Stimulated activated naive CD8-positive, alpha-beta T cell treated with anti-CD3 and anti-CD28 coated beads, Interleukin-15, amount 100 ng/mL, for 72 hours (primary cell): ENCODE measurements at regions not wholly inside any gene's neighbourhood (a gene's known extent, or its start where the extent isn't known, plus 50 kb on each side); places are given as distances from the start of the nearest gene placed in this dataset.

Experiments used
- ATAC-seq: fragments of 150-1000 bp; cut with Tn5 transposase; 2 replicates; pipeline ENCODE4 v1.10.0; 2021; ENCODE audit warnings: mild to moderate bottlenecking, moderate library complexity
- DNase-seq, 2 donors: peaks; one replicate each; pipeline ENCODE4 v3.0.0; 2021 to 2022
- H3K27ac Mint-ChIP-seq, 2 donors: one replicate each; pipeline ENCODE4 v1.8.0; 2022; ENCODE audit warnings: mild to moderate bottlenecking in 2 of 2, mixed read lengths in 2 of 2, moderate library complexity in 2 of 2
- H3K27me3 Mint-ChIP-seq: one replicate; pipeline ENCODE4 v1.8.0; 2022; ENCODE audit warnings: mixed read lengths
- H3K4me1 Mint-ChIP-seq: one replicate; pipeline ENCODE4 v1.8.0; 2022; ENCODE audit warnings: mild to moderate bottlenecking, mixed read lengths
- H3K4me3 Mint-ChIP-seq, 2 donors: one replicate each; pipeline ENCODE4 v1.8.0; 2022; ENCODE audit warnings: mild to moderate bottlenecking in 2 of 2, mixed read lengths in 2 of 2, moderate library complexity in 1 of 2
- H3K9me3 Mint-ChIP-seq, 2 donors: one replicate each; pipeline ENCODE4 v1.8.0; 2022; ENCODE audit warnings: mixed read lengths in 2 of 2

- ATAC-seq, result no peak
- H3K9me3 Mint-ChIP-seq, result no peaks in the 10 kb centered on the region
Measured at GRCh38 chr10:118844731-118845521, 90.2 kb upstream of the CACUL1 start.

DNA sequence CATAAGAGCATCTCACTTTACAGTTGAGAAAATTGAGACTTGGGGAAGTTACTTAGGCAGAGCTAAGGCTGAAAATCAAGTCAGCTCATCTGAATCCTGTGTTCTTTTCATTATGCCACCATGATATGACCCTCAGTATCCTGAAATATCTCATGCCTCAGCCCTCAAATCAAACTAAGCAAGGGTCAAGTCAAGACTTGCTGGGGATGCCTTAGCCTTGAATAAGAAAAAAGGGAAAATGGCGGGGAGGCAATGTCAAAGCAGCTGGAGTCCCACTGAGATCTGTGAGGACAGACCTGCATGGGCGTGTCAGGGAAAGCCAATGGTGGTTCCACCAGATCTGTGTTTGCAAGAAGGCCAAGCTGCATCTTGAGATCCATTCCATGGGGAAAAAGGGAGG lies 91.0 kb upstream of the CACUL1 start:
- Mint-ChIP-seq H3K4me1 (peaks cover under 1% of the 10 kb centered on the region), H3K9me3 (no peaks in the 10 kb centered on the region), H3K27me3 (peaks cover 28% of the 10 kb centered on the region), H3K27ac (no peak overlapping the region), H3K4me3 (no peak overlapping the region)
- no peak for DNase-seq
- ATAC-seq, result no peak

More at GRCh38 chr10:118844731-118845521, 90.2 kb upstream of the CACUL1 start:
- Mint-ChIP-seq H3K27ac (no peak overlapping the region), H3K27me3 (peaks cover 28% of the 10 kb centered on the region), H3K4me1 (peaks cover 9% of the 10 kb centered on the region), H3K4me3 (no peak overlapping the region)
- DNase-seq, result no peak

GRCh38 chr10:118850418-118851061 lies 95.8 kb upstream of the CACUL1 start:
- ATAC-seq (peak; percentile 76), DNase-seq (peak; percentile 69 to 75)
- H3K4me1 Mint-ChIP-seq, result no peaks in the 10 kb centered on the region
- no peak overlapping the region for H3K4me3 Mint-ChIP-seq
- peaks cover 28% of the 10 kb centered on the region for H3K27me3 Mint-ChIP-seq
- no peaks in the 10 kb centered on the region for H3K9me3 Mint-ChIP-seq
- no peak overlapping the region for H3K27ac Mint-ChIP-seq

DNA sequence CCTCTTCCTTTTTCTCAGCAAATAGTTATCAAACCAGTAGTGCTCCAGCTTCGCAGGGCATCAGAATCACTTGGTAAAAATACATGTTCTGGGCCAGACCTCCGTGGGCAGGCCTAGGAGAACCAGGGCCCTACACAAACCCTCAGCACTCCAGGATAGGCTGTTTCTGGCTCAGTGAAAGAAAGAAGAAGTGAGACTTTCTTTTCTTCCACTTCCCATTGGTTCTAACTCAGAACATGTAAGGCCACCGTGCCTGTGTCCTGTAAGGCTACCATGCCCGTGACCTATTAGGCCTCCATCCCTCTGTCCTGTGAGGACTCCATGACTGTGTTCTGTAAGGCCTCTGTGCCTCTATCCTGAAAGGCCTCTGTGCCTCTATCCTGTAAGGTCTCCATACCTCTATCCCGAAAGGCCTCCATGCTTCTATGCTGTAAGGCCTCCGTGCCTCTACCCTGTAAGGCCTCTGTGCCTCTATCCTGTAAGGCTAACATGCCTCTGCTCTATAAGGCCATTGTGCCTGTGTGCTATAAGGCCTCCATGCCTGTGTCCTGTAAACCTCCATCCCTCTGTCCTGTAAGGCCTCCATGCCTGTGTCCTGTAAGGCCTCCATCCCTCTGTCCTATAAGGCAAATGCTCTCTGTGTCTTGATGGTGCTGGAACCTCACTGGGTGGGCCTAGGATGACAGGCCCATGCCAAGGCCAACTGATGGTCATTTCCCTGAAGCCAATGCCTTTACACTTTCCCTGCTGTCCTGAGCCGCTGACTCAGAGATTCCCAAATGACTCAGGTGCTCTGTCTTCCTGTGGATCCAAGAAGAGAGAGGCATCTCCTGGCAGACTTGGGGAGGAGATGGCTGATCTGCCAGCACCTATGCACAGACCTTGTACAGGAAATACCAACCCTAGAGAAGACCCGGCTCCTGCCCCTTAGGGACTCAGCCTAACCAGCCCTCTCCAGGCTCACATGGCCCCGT lies 96.6 kb upstream of the CACUL1 start:
- Mint-ChIP-seq H3K9me3 (no peaks in the 10 kb centered on the region), H3K27ac (peak overlapping the region in 1 of 2 donors; percentile 10), H3K4me1 (no peaks in the 10 kb centered on the region), H3K4me3 (no peak overlapping the region), H3K27me3 (peaks cover 20% of the 10 kb centered on the region)
- DNase-seq, result no peak
- ATAC-seq, result no peak

DNA sequence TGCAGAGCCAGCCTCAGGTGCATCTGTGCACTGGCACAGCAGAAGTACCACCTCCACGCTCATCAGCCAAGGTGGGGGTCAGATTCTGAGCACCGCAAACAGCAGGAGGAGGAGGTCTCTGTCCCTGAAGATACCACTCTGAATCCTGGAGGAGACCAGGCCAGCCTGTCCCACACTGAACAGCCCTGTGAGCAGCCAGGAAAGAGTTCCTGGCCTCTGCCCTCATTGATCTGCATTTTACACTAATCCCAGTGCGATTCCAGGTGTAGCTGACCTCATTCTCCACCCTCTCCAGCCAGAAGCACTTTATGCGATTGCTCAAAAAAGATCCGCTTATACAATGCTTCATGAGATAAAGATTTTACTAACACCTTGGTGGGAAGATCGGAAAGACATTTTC lies 99.1 kb upstream of the CACUL1 start:
- DNase-seq (no peak), ATAC-seq (no peak)
- Mint-ChIP-seq H3K9me3 (peaks cover 0 to 9% of the 10 kb centered on the region in 2 donors), H3K27ac (no peak overlapping the region), H3K4me1 (no peaks in the 10 kb centered on the region), H3K4me3 (no peak overlapping the region), H3K27me3 (peaks cover 9% of the 10 kb centered on the region)

- H3K4me1 Mint-ChIP-seq, result no peaks in the 10 kb centered on the region
- DNase-seq, result no peak
- H3K27ac Mint-ChIP-seq, result no peak overlapping the region
- peaks cover 0 to 15% of the 10 kb centered on the region in 2 donors for H3K9me3 Mint-ChIP-seq
- H3K27me3 Mint-ChIP-seq, result peaks cover 9% of the 10 kb centered on the region
- no peak overlapping the region for H3K4me3 Mint-ChIP-seq
- no peak for ATAC-seq
Measured at GRCh38 chr10:118856106-118856505, 101.3 kb upstream of the CACUL1 start.

DNA sequence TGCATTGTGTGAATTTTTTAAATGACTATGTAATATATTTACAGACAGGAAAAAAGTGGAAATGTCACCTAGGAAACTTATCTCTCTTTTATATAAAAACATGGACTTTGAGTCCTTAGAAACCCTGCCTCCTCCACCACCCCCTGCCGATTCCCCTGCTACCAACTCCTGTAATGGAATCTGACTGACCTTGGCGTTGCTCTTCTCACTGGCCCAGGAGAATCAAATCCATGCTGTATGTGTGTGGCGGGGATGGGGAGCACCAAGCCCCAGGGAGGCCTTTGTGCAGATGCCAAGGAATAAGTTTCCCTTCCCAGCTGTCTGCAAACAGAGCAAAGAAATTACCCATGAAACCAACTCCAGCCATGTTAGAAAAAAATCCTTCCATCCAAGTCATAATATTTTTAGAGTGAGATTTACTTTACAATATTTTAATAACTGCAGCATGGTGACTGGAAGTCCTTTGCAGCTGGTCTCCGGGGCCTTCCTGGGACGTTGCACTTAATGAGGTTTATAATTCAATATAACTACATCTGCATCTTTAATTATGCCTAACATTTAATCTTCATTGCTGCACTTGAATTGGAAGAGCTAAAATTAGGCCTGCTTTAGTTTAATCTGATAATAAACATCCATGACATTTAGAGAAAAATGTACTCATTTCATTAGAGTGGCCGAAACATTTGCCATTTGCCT lies 111.4 kb upstream of the CACUL1 start:
- no peaks in the 10 kb centered on the region for H3K4me1 Mint-ChIP-seq
- ATAC-seq (no peak), DNase-seq (no peak)
- H3K4me3 Mint-ChIP-seq, result no peak overlapping the region
- H3K27me3 Mint-ChIP-seq, result peaks cover 23% of the 10 kb centered on the region
- peaks cover 0 to 7% of the 10 kb centered on the region in 2 donors for H3K9me3 Mint-ChIP-seq
- H3K27ac Mint-ChIP-seq, result no peak overlapping the region

- Mint-ChIP-seq H3K9me3 (no peaks in the 10 kb centered on the region), H3K27ac (no peak overlapping the region), H3K4me1 (no peaks in the 10 kb centered on the region), H3K27me3 (peaks cover 23% of the 10 kb centered on the region), H3K4me3 (no peak overlapping the region)
- DNase-seq (no peak), ATAC-seq (no peak)
Measured at GRCh38 chr10:118867768-118868167, 113.0 kb upstream of the CACUL1 start.

GRCh38 chr10:118868589-118868988 lies 113.8 kb upstream of the CACUL1 start:
- DNase-seq (peak in 1 of 2 donors; percentile 34), ATAC-seq (peak; percentile 93)
- Mint-ChIP-seq H3K4me1 (no peaks in the 10 kb centered on the region), H3K27me3 (peaks cover 32% of the 10 kb centered on the region), H3K9me3 (no peaks in the 10 kb centered on the region), H3K4me3 (no peak overlapping the region), H3K27ac (no peak overlapping the region)

GRCh38 chr10:118870467-118871243 lies 115.9 kb upstream of the CACUL1 start:
- Mint-ChIP-seq H3K4me3 (no peak overlapping the region), H3K9me3 (peaks cover 0 to 5% of the 10 kb centered on the region in 2 donors), H3K27me3 (peaks cover 44% of the 10 kb centered on the region), H3K27ac (peak overlapping the region in 1 of 2 donors; percentile 20), H3K4me1 (no peaks in the 10 kb centered on the region)
- ATAC-seq (no peak), DNase-seq (no peak)

DNA sequence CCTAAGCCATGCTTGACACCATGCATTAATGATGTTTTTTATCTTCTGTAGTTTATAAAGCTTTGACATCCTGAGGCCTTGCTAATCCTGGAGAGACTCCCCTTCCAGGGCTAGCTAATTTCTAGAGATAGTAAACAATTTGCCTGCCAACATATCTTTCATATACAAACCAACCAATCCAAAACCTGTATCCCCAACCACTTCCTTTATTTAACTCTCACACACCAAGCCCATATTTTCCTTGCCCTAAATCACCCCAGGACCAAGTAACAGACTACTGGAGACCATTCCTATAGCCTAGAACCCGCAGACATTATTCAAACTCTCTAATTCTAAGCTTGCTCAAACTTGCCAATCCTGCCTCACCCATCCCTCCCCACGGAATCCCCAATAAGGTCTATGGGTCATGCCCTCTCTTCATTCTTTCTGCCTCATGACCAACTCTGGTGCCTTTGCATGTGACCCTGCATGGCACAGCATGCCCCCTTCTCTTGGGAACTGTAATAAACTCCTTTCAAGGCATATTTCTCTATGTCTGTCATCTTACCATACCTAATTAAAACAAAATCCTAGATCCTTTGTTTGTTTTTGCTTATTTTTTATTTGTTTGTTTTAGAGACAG lies 116.6 kb upstream of the CACUL1 start:
- no peak overlapping the region for H3K27ac Mint-ChIP-seq
- no peaks in the 10 kb centered on the region for H3K4me1 Mint-ChIP-seq
- peaks cover 44% of the 10 kb centered on the region for H3K27me3 Mint-ChIP-seq
- DNase-seq, result no peak
- peaks cover 0 to 9% of the 10 kb centered on the region in 2 donors for H3K9me3 Mint-ChIP-seq
- no peak for ATAC-seq
- H3K4me3 Mint-ChIP-seq, result no peak overlapping the region

GRCh38 chr10:118873091-118873737 lies 118.4 kb upstream of the CACUL1 start:
- H3K27me3 Mint-ChIP-seq, result peaks cover 47% of the 10 kb centered on the region
- H3K9me3 Mint-ChIP-seq, result peaks cover 0 to 9% of the 10 kb centered on the region in 2 donors
- H3K4me1 Mint-ChIP-seq, result no peaks in the 10 kb centered on the region
- H3K4me3 Mint-ChIP-seq, result no peak overlapping the region
- ATAC-seq (no peak), DNase-seq (no peak)
- H3K27ac Mint-ChIP-seq, result no peak overlapping the region

DNA sequence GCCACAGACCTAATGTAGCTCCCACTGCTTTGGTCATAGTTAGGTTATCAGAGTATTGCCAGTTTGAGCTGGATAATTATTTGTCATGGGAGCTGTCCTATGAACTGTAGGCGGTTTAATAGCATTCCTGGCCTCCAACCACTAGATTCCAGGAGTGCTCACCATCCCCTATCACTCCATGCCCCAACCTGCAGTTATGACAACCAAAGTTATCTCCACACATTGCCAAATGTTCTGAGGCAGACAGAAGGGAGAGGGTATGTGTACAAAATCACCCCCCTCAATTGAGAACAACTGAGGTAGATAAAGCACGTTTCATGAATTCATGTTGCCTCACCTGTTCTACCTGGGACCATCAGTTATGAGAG lies 119.0 kb upstream of the CACUL1 start:
- Mint-ChIP-seq H3K4me1 (no peaks in the 10 kb centered on the region), H3K9me3 (peaks cover 0 to 9% of the 10 kb centered on the region in 2 donors), H3K27me3 (peaks cover 47% of the 10 kb centered on the region), H3K4me3 (no peak overlapping the region), H3K27ac (no peak overlapping the region)
- DNase-seq (no peak), ATAC-seq (no peak)

DNA sequence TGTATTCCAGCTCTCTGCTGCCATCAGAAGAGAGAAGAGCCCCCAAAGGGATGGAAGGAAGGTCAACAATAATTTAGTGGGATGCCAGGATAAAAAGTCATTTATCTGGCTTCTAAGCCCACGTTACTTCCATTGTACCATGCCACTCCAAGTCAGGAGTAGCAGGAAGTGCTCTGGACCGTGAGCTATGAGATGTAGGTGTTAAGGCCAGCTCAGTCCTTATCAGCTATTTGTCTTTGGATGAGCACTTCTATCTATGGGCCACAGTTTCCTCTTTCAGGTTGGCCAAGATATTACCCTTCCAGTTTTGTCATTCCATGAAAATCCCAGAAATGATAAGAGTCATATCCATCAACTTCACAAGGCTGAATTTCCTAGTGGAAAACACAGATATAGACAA lies 119.4 kb upstream of the CACUL1 start:
- DNase-seq (no peak), ATAC-seq (no peak)
- Mint-ChIP-seq H3K4me1 (no peaks in the 10 kb centered on the region), H3K4me3 (no peak overlapping the region), H3K27ac (no peak overlapping the region), H3K9me3 (peaks cover 0 to 9% of the 10 kb centered on the region in 2 donors), H3K27me3 (peaks cover 46% of the 10 kb centered on the region)
